ENCODE measurements at regions not wholly inside any gene's neighbourhood (a gene's known extent, or its start where the extent isn't known, plus 50 kb on each side); places are given as distances from the start of the nearest gene placed in this dataset.
A peak's percentile ranks its signal among the peaks of the same experiment; 100 is the strongest.
"Not testable (repeated sequence)": the region's sequence is repeated elsewhere in the genome, so short reads cannot be mapped to it uniquely, and the experiment has no call there.

- peak; percentile 46 for DNase-seq (ENCODE audit: low read depth)
- H3K4me3 ChIP-seq (ENCODE audit: low read depth, low read length): no peak overlapping the region
These were observed 192.5 kb upstream of the TTC29 start for GRCh38 chr4:147138171-147138570.

DNA sequence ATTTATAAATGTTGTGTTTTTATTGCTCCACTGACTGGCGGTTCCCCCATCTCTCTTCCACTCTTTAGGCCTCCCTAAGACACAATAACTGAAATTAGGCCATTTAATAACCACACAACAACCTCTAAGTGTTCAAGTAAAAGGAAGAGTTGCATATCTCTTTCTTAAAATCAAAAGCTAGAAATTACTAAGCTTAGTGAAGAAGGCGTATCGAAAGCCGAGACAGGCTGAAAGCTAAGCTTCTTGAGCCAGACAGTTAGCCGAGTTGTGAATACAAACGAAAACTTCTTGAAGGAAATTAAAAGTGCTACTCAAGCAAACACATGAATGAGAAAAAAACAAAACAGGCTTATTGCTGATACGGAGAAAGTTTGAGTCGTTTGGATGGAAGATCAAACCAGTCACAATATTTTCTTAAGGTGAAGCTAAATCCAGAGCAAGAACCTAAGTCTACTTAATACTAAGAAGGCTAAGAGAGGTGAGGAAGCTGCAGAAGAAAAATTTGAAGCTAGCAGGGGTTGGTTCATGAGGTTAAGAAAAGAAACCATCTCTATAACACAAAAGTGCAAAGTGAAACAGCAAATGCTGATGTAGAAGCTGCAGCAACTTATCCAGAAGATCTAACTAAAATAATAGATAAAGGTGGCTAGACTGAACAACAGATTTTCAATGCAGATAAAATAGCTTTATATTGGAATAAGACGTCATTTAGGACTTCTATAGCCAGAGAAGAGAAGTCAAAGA lies 194.0 kb upstream of the TTC29 start:
- no peak for DNase-seq (ENCODE audit: low read depth)
- H3K4me3 ChIP-seq (ENCODE audit: low read depth, low read length): no peak overlapping the region

- no peak overlapping the region for H3K4me3 ChIP-seq (ENCODE audit: low read depth, low read length)
- DNase-seq (ENCODE audit: low read depth): no peak
These were observed 206.1 kb upstream of the TTC29 start for GRCh38 chr4:147151763-147152162.

- no peak for DNase-seq (ENCODE audit: low read depth)
- H3K4me3 ChIP-seq (ENCODE audit: low read depth, low read length): peak overlapping the region; percentile 53
These were observed 212.4 kb upstream of the TTC29 start for GRCh38 chr4:147157860-147158701.

- DNase-seq (ENCODE audit: low read depth): no peak
- no peak overlapping the region for H3K4me3 ChIP-seq (ENCODE audit: low read depth, low read length)
These were observed 215.3 kb upstream of the TTC29 start for GRCh38 chr4:147160908-147161513.

DNA sequence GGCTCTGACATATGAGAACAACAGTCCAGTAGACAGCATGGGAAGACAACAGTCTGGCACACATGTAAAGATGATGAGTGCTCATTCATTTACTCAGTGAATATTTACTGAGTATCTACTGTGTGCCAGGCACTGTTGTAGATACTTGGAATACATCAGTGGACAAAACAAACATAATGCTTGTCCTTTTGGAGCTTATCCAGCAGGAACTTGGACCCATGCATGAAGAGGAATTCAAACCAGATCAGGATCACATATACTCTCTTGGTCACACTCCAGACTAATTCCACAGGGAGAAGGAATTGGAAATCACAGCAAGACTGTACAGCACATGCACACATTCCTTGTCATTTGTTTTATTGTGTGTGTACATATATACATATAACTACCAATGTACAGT lies 217.6 kb upstream of the TTC29 start:
- H3K4me3 ChIP-seq (ENCODE audit: low read depth, low read length): no peak overlapping the region
- no peak for DNase-seq (ENCODE audit: low read depth)

- not testable (repeated sequence) for DNase-seq (ENCODE audit: low read depth); H3K4me3 ChIP-seq (ENCODE audit: low read depth, low read length)
These were observed 222.5 kb upstream of the TTC29 start for GRCh38 chr4:147168200-147168599.

- H3K4me3 ChIP-seq (ENCODE audit: low read depth, low read length): no peak overlapping the region
- DNase-seq (ENCODE audit: low read depth): no peak
These were observed 227.7 kb upstream of the TTC29 start for GRCh38 chr4:147173322-147173721.

DNA sequence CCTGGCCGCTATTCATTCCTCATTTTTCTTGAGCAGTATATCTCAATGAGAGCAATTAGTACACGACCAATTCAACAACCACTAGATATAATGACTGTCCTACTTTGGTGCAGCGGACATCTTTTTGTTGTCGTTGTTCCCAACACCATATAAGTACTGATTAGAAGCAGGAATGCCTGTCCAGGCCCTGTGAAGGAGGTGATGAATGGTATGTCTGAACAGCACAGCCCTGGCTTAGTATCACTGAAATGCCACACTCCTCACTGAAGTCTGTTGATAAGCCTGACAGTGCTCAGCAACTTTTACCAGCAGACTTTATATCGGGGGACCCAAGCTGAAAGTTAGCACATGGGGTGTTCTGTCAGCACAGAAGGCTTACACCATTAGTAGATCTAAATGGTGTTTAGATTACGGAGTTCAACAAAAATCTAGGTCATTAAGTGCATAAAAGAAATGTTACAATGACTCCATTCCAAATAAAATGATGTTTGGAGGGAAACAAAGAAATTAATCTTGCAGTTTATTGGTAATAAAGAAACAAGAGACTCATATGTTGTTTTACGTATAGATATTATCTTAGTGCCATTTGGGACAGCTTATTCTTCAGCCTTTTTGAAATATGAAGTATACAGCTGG lies 228.3 kb upstream of the TTC29 start:
- DNase-seq (ENCODE audit: low read depth): no peak
- no peak overlapping the region for H3K4me3 ChIP-seq (ENCODE audit: low read depth, low read length)

DNA sequence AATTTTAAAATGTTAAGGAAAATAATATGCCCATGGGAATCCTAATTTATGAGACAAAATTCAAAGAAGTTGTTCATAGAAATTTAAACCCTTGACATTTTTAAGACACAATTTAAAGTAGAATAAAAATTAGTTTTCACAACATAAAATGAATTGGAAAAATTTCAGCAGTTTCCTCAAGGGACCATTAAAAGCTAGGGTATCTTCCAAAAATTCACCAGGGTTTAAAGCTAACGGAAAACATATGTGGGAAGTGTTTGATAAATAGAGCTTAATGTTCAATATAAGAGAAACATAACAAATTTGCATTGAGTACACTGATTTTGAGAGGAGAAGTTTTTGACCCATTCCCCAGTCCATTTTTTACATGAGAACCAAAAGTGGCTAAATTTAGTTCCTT lies 228.9 kb upstream of the TTC29 start:
- DNase-seq (ENCODE audit: low read depth): no peak
- no peak overlapping the region for H3K4me3 ChIP-seq (ENCODE audit: low read depth, low read length)

GRCh38 chr4:147175460-147176025 lies 229.9 kb upstream of the TTC29 start:
- no peak for DNase-seq (ENCODE audit: low read depth)
- no peak overlapping the region for H3K4me3 ChIP-seq (ENCODE audit: low read depth, low read length)

DNA sequence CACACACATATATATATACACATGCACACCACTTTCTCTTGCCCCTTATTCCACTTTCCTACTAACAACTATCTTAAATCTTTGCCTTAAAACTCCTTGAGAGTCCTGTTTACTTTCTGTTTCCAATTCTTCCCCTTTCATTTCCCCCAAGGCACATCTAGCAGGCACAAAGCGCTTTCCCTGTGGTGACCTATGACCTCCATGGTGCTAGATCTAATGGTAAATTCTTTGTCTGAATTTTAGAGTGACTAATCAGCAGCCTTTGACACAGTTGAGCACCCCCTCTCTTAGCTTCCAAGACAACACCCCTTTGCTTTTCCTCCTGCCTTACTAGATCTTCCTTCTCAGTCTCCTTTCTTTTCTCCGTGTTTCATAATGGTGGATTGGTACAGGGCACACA lies 236.4 kb upstream of the TTC29 start:
- no peak overlapping the region for H3K4me3 ChIP-seq (ENCODE audit: low read depth, low read length)
- no peak for DNase-seq (ENCODE audit: low read depth)

GRCh38 chr4:147192679-147193078 lies 247.0 kb upstream of the TTC29 start:
- DNase-seq (ENCODE audit: low read depth): no peak
- H3K4me3 ChIP-seq (ENCODE audit: low read depth, low read length): no peak overlapping the region

- DNase-seq (ENCODE audit: low read depth): no peak
- no peak overlapping the region for H3K4me3 ChIP-seq (ENCODE audit: low read depth, low read length)
These were observed 248.4 kb upstream of the TTC29 start for GRCh38 chr4:147194114-147194513.

- H3K4me3 ChIP-seq (ENCODE audit: low read depth, low read length): no peak overlapping the region
- no peak for DNase-seq (ENCODE audit: low read depth)
These were observed 248.9 kb upstream of the TTC29 start for GRCh38 chr4:147194604-147195003.

- DNase-seq (ENCODE audit: low read depth): no peak
- no peak overlapping the region for H3K4me3 ChIP-seq (ENCODE audit: low read depth, low read length)
These were observed 249.7 kb upstream of the TTC29 start for GRCh38 chr4:147195386-147195785.

GRCh38 chr4:147198411-147199051 lies 252.9 kb upstream of the TTC29 start:
- no peak for DNase-seq (ENCODE audit: low read depth)

GRCh38 chr4:147201016-147201415 lies 255.4 kb upstream of the TTC29 start:
- no peak overlapping the region for H3K4me3 ChIP-seq (ENCODE audit: low read depth, low read length)
- DNase-seq (ENCODE audit: low read depth): no peak

More at GRCh38 chr4:147198411-147199051, 252.9 kb upstream of the TTC29 start:
- no peak overlapping the region for H3K4me3 ChIP-seq (ENCODE audit: low read depth, low read length)

DNA sequence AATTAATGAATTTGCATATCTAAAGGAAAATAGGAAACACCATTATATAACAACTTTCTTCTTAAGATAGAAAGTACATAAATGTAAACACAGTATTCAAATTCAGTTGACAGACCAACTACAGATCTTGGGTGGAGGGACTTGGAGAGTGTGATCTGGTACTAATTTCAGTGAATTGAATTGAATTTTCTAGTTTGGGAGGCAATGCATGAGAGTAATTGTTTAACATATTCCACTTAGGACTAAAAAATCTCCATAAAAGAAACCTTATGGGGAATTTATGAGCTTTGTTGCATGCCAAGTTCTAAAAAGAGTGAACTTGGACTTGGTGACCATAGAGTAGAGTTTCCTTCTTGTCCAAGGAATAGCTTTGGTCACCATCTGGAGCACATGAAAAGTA lies 261.1 kb upstream of the TTC29 start:
- no peak overlapping the region for H3K4me3 ChIP-seq (ENCODE audit: low read depth, low read length)
- DNase-seq (ENCODE audit: low read depth): no peak
